MM.1S (cell line): ENCODE measurements at regions not wholly inside any gene's neighbourhood (a gene's known extent, or its start where the extent isn't known, plus 50 kb on each side); places are given as distances from the start of the nearest gene placed in this dataset.
"Not testable (repeated sequence)": the region's sequence is repeated elsewhere in the genome, so short reads cannot be mapped to it uniquely, and the experiment has no call there.

Experiments used
- DNase-seq: peaks from one replicate; pipeline ENCODE4 v3.0.0-alpha.2; 2015
- H2AFZ ChIP-seq: fragments of 300-600 bp; sonication (generic); 2 replicates; pipeline ENCODE4 v1.6.0; 2016; ENCODE audit warnings: antibody characterized with exemption, low read length
- H3F3A ChIP-seq: fragments of 300-600 bp; sonication (generic); 2 replicates; pipeline ENCODE4 v1.6.1; 2016; ENCODE audit warnings: mild to moderate bottlenecking, antibody characterized with exemption, low read length, moderate library complexity, mixed read lengths; ENCODE audit not compliant: insufficient read depth
- H3K27ac ChIP-seq: fragments of 300-600 bp; sonication (generic); 2 replicates; pipeline ENCODE4 v1.5.1; 2016; ENCODE audit warnings: mild to moderate bottlenecking, low read length
- H3K27me3 ChIP-seq: fragments of 300-600 bp; sonication (generic); replicated peaks from 2 replicates; pipeline ENCODE4 v1.6.0; 2016; ENCODE audit warnings: low read length; ENCODE audit not compliant: insufficient read depth
- H3K36me3 ChIP-seq: fragments of 300-600 bp; sonication (generic); replicated peaks from 2 replicates; pipeline ENCODE4 v1.6.1; 2016; ENCODE audit warnings: mild to moderate bottlenecking, low read length, mixed read lengths; ENCODE audit not compliant: insufficient read depth
- H3K4me1 ChIP-seq: fragments of 300-600 bp; sonication (generic); 2 replicates; pipeline ENCODE4 v1.6.1; 2016; ENCODE audit warnings: low read length, mixed read lengths
- H3K4me2 ChIP-seq: fragments of 300-600 bp; sonication (generic); 2 replicates; pipeline ENCODE4 v1.6.0; 2016; ENCODE audit warnings: low read depth, low read length
- H3K4me3 ChIP-seq: fragments of 300-600 bp; sonication (generic); 2 replicates; pipeline ENCODE4 v1.5.1; 2016; ENCODE audit warnings: low read length, mixed read lengths
- H3K79me2 ChIP-seq: fragments of 300-600 bp; sonication (generic); 2 replicates; pipeline ENCODE4 v1.6.1; 2016; ENCODE audit warnings: mixed run types, low read length, mixed read lengths
- H3K9ac ChIP-seq: fragments of 300-600 bp; sonication (generic); 2 replicates; pipeline ENCODE4 v1.6.1; 2016; ENCODE audit warnings: low read length, mixed read lengths
- H3K9me2 ChIP-seq: fragments of 300-600 bp; sonication (generic); replicated peaks from 2 replicates; pipeline ENCODE4 v1.6.1; 2016; ENCODE audit warnings: mild to moderate bottlenecking, low read length, mixed read lengths; ENCODE audit not compliant: insufficient read depth
- H3K9me3 ChIP-seq: fragments of 300-600 bp; sonication (generic); replicated peaks from 2 replicates; pipeline ENCODE4 v1.6.1; 2016; ENCODE audit warnings: mild to moderate bottlenecking, low read length, mixed read lengths; ENCODE audit not compliant: insufficient read depth
- H4K20me1 ChIP-seq: fragments of 300-600 bp; sonication (generic); 2 replicates; pipeline ENCODE4 v1.6.1; 2016; ENCODE audit warnings: mild to moderate bottlenecking, low read length, moderate library complexity, mixed read lengths; ENCODE audit not compliant: insufficient read depth
- EZH2 ChIP-seq: fragments of 300-600 bp; sonication (generic); optimal IDR thresholded peaks from 2 replicates; pipeline ENCODE3; 2017; ENCODE audit warnings: low read depth, mild to moderate bottlenecking, antibody characterized with exemption, low read length, mixed read lengths
- EZH2phosphoT487 ChIP-seq: fragments of 300-600 bp; sonication (generic); IDR thresholded peaks from 2 replicates; pipeline ENCODE4 v1.6.1; 2018; ENCODE audit warnings: antibody characterized with exemption, low read length
- TF ChIP-seq, protein P1 (sequence below): fragments of 300-600 bp; sonication (generic); IDR thresholded peaks from 2 replicates; pipeline ENCODE4 v1.5.1; 2016; ENCODE audit warnings: antibody characterized with exemption, low read length, mixed read lengths

DNA sequence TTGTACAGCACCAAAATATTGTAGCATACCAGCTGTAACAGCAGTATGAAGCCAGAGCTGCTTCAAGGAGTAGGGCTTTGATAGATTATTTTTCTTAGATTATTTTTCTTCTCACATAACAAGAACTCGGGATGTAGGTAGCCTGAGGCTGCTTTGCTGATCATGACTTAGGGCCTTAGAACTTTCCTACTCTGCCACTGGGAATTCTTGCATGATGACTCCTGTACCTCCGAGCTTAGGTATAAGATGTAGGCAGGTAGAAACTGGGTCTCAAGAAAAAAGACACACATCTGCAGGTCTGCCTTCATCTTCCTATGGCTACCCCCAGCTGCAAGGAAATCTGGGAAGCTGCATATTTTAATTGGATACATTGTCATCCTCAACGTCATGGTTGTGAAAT lies 115.9 kb upstream of the PNPLA4 start:
- Histone ChIP-seq H4K20me1 (no peaks in the 10 kb centered on the region), H3F3A (no peaks in the 10 kb centered on the region), H3K4me2 (no peak overlapping the region), H3K79me2 (no peaks in the 10 kb centered on the region), H2AFZ (no peak overlapping the region), H3K36me3 (no peaks in the 10 kb centered on the region), H3K4me1 (peaks cover 2% of the 10 kb centered on the region; the same call in 1 of the 2 replicates), H3K27ac (no peak overlapping the region), H3K4me3 (no peak overlapping the region), H3K9ac (no peak overlapping the region), H3K9me2 (no peaks in the 10 kb centered on the region), H3K27me3 (no peaks in the 10 kb centered on the region), H3K9me3 (no peaks in the 10 kb centered on the region)
- DNase-seq, result no peak
- TF ChIP-seq EZH2 (no peak), EZH2phosphoT487 (no peak)
- TF ChIP-seq, protein P1, sequence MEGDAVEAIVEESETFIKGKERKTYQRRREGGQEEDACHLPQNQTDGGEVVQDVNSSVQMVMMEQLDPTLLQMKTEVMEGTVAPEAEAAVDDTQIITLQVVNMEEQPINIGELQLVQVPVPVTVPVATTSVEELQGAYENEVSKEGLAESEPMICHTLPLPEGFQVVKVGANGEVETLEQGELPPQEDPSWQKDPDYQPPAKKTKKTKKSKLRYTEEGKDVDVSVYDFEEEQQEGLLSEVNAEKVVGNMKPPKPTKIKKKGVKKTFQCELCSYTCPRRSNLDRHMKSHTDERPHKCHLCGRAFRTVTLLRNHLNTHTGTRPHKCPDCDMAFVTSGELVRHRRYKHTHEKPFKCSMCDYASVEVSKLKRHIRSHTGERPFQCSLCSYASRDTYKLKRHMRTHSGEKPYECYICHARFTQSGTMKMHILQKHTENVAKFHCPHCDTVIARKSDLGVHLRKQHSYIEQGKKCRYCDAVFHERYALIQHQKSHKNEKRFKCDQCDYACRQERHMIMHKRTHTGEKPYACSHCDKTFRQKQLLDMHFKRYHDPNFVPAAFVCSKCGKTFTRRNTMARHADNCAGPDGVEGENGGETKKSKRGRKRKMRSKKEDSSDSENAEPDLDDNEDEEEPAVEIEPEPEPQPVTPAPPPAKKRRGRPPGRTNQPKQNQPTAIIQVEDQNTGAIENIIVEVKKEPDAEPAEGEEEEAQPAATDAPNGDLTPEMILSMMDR, result no peak

DNA sequence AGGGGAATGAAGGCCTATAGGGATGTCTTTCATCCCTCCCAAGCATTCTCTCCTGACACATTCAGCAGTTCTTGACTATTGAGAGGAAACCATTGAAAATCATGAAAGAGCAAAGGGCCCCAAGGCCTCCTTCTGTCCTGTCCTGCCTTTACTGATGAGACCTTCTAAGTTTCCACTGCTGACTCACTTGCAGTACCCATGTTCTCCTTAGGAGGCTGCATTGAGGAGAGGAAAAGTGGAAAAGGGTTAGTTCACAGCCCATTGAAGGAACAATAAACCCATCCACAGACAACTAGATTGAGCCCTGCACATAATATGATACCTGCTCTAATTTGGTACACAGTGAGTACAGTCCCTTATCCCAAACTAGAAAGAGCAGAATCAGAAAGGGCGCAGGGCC lies 115.1 kb upstream of the PNPLA4 start:
- TF ChIP-seq, protein P1, result no peak
- TF ChIP-seq EZH2phosphoT487 (no peak), EZH2 (no peak)
- Histone ChIP-seq H2AFZ (no peak overlapping the region), H3K36me3 (no peaks in the 10 kb centered on the region), H4K20me1 (no peaks in the 10 kb centered on the region), H3F3A (no peaks in the 10 kb centered on the region), H3K4me1 (peaks cover 7% of the 10 kb centered on the region), H3K79me2 (no peaks in the 10 kb centered on the region), H3K4me2 (no peak overlapping the region), H3K4me3 (no peak overlapping the region), H3K9me2 (no peaks in the 10 kb centered on the region), H3K9ac (no peak overlapping the region), H3K27ac (no peak overlapping the region), H3K9me3 (no peaks in the 10 kb centered on the region), H3K27me3 (no peaks in the 10 kb centered on the region)
- no peak for DNase-seq

DNA sequence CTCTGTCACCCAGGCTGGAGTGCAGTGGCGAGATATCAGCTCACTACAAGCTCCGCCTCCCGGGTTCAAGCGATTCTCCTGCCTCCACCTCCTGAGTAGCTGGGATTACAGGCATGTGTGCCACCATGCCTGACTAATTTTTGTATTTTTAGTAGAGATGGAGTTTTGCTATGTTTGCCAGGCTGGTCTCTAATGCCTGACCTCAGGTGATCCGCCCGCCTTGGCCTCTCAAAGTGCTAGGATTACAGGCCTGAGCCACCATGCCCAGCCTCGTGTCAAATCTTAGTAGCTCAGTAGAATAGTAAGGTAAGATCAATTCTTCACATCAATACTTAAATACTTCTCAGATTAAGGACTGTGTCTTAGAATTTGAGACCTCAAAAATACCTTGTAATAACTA lies 112.5 kb upstream of the PNPLA4 start:
- not testable (repeated sequence) for H3K27ac ChIP-seq, DNase-seq, H3K36me3 ChIP-seq, H3K9me2 ChIP-seq, H3K4me3 ChIP-seq, H3K27me3 ChIP-seq, H3F3A ChIP-seq, H4K20me1 ChIP-seq, H3K9ac ChIP-seq, H3K9me3 ChIP-seq, H3K79me2 ChIP-seq, H3K4me2 ChIP-seq, H2AFZ ChIP-seq
- H3K4me1 ChIP-seq, result peaks cover 16% of the 10 kb centered on the region

DNA sequence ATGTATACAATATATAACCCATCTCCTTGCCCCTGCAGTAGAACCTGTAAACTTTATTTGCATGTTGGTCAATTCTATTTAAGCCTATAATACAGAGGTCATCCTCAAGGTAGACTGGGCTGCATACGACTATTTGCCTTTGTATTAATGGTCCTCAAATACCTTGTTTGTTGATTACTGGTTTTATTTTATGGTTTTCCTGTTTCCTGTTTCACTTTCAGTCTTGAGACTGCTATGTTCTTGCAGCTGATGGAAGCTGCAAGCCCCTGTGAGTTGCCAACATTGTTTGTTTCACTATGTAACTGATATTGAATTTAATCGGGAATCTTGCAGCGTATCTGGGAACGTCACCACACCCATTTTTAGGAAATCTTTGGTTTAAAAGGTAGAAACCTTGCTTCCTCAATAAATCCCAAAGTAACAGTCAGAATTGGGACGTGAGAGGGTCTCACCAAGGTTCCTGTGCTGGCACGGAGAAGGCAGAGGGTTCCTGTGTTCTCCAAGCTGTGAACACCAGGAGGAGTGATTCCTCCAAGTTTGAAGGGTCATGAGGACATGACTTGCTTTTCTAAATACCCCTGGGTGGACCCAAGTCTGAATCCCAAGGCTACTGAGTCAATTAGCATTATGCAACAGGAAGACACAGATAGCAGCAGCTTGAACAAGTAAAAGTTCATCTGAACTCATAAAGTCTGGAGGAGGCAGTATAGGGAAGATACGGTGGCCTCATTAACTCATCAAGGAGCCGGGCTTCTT lies 110.6 kb upstream of the PNPLA4 start:
- Histone ChIP-seq H4K20me1 (no peaks in the 10 kb centered on the region), H3K79me2 (no peaks in the 10 kb centered on the region), H3K27ac (peak overlapping the region; percentile 25; the same call in 1 of the 2 replicates), H3K9ac (no peak overlapping the region), H3K9me3 (no peaks in the 10 kb centered on the region), H2AFZ (peak overlapping the region; percentile 56; the same call in 1 of the 2 replicates), H3K27me3 (no peaks in the 10 kb centered on the region), H3K36me3 (no peaks in the 10 kb centered on the region), H3K4me1 (peaks cover 16% of the 10 kb centered on the region), H3K9me2 (no peaks in the 10 kb centered on the region), H3K4me2 (peak overlapping the region; percentile 86), H3K4me3 (peak overlapping the region; percentile 56), H3F3A (no peaks in the 10 kb centered on the region)
- TF ChIP-seq EZH2phosphoT487 (no peak), EZH2 (no peak)
- TF ChIP-seq, protein P1, result no peak
- peak; percentile 70 for DNase-seq
